HG03521 (cell line): ENCODE measurements at regions not wholly inside any gene's neighbourhood (a gene's known extent, or its start where the extent isn't known, plus 50 kb on each side); places are given as distances from the start of the nearest gene placed in this dataset.

Experiments
- ATAC-seq: cut with Tn5 transposase; IDR thresholded peaks from one replicate; pipeline ENCODE4 v1.9.1; 2021; ENCODE audit warnings: mild to moderate bottlenecking, moderate library complexity; ENCODE audit not compliant: unreplicated experiment

GRCh38 chr10:71042699-71043098 lies 154.3 kb upstream of the PCBD1 start:
- no peak for ATAC-seq

DNA sequence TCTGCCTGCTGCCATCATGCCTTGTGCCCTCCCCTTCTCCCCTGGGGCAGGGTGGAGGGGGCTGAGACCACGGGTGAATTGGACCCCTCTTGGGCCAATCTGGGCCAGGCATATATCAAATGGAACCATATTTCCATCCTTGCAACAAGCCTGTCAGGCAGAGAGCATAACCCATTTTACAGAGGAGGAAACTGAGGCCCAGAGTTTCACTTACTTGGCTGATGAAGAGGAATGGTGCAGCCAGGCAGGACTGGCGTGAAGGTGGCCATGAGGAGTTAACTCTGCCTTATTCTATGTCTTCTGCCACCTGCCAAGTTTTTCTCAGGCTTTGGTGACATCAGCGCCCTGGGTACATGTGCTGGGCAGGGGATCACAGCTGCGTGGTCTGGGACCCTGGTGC lies 155.5 kb upstream of the PCBD1 start:
- ATAC-seq = no peak

DNA sequence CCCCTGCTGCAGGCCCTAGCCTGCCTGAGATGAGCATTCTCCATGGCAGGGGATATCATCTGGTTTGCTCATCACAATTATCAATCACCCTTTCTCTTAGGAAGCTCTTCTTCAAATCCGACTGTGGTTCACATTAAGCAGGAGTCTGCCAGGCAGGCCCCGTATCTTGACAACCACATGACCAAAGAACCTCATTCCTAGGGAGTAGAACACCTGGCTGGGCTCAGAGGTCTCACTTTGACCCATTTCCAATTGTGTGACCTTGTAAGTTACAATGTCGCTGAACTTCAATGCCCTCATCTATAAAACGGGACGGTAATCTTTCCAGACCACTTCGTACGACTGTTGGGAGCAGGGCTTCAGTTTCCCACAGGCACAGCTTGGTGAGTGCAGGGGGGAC lies 156.4 kb upstream of the PCBD1 start:
- no peak for ATAC-seq

- no peak for ATAC-seq
Observed at GRCh38 chr10:71045204-71045809, 156.9 kb upstream of the PCBD1 start.

GRCh38 chr10:71045936-71046335 lies 157.6 kb upstream of the PCBD1 start:
- ATAC-seq = no peak

- no peak for ATAC-seq
Observed at GRCh38 chr10:71046747-71047146, 158.4 kb upstream of the PCBD1 start.

DNA sequence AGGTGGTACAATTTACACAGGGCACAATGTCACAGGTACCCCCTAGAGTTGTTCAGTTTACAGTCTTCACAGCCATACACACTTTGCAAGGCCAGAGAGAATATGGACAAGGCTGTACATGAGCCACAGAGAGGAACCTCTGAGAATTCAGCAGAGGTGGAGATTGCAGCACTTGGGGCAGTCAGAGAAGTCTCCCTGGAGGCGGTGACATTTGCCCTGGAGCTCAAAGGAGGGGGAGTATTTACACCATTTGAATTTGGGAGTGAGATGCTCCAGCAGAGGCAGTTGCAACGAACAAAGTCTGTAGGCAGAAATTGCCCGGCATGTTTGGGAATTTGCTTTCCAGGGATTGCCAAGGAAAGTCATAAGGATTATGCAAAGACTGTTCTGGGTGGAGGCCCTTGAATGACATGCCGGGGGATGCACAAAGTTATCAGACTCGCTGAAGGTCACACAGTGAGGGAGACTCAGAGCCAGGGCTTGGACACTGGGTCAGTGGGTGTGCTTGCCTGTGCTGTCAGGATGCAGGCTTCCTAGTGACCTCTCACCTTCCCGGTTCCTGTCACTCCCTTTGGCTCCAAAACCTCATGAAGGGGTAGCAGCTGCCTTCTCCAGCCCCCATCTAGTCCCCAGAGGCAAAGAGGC lies 160.7 kb upstream of the PCBD1 start:
- ATAC-seq = no peak

DNA sequence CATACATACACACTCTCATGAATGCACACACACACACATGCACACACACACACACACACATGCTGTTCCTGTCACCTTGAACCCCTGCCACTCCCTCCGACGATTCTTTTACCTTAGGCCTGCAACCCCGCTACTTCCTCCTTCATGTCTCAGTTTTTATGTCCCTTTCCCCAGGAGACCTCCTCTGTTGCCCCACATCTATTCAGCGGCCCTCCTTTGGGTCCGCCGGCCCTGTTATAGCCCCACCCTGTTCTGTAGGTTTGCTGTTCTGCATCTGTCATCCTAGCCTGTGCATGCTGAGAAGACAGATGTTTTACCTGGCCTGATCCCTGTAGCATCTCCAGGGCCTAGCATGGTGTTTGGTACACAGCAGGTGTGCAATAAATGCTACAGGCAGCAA lies 161.6 kb upstream of the PCBD1 start:
- ATAC-seq = no peak

- no peak for ATAC-seq
Observed at GRCh38 chr10:71052076-71052660, 160.2 kb upstream of the UNC5B start.

GRCh38 chr10:71052708-71053107 lies 159.7 kb upstream of the UNC5B start:
- no peak for ATAC-seq

- no peak for ATAC-seq
Observed at GRCh38 chr10:71053169-71053895, 159.0 kb upstream of the UNC5B start.

DNA sequence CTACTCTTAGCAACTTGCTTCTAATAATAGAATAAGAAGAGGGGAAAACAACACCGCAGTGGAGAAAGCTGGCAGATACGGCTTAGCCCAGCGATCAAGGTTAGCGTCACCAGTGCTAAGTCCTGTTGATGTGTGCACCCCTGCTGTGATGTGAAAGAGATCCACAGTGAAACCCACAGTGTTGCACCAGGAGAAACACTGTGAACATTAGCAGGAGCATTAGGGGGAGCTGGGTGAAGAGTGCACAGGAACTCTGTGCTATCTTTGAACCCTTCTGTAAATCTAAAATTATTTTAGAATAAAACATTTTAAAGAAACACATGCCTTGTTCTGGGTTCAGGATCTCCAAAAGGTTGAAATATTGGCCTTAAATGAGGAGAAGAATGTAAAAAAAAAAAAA lies 154.1 kb upstream of the UNC5B start:
- no peak for ATAC-seq

GRCh38 chr10:71059054-71059818 lies 153.1 kb upstream of the UNC5B start:
- ATAC-seq = no peak

DNA sequence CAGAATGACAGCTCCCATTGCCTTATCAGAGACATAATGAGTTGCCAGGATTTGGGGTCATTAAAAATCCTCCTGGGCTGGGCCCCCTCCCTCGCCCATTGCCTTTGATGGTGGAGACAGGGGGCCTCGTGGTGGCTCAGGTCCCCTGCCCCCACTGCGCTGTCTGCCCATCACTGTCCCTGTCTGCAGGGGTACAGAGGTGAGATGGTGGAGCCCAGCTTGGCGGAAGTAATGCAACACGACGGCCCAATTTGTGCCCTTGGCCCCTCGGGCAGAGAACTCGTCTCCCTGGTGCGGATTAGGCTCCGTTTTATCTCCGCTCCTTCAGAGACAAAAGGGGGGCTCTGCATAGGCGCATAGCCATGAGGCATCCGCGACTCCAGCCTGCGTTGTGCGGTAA lies 152.4 kb upstream of the UNC5B start:
- no peak for ATAC-seq

- no peak for ATAC-seq
Observed at GRCh38 chr10:71060476-71061426, 151.6 kb upstream of the UNC5B start.

DNA sequence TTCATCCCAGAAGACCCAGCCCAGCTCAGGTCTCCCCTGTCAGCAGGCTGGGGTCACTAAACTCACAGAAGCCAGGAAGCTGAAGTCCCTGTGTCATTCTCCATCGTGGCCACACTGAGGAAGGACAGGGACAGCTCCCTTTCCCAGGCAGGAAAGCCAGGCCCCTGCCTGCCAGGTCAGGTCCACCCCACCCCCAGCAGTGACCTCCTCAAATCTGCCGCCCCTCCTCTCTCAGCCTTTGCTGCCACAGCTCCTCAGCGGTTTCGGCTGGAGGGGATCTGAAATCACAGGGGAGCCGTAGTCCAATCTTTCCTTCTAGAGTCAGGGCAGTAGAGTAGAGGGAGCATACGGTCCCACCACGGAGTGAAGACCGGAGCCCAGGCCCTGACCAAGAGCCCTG lies 150.9 kb upstream of the UNC5B start:
- no peak for ATAC-seq

DNA sequence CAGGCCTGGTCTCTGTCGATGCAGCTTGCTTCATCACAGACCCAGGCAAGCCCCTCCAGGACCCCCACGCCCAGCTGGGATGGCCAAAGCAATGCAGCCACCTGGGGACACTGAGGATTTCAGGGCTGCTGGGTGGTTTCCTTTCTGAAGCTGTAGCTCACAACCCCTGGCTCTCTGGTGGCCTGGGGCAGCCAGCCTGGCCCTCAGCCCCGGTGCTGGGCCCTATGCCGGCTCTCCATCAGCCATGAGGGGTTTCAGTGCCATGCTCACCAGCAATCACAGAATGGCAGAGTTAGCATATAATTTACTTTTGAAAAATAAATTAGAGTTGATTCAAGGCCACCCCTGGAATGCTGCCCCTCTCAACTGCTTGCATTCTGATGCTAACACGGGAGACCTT lies 150.2 kb upstream of the UNC5B start:
- ATAC-seq = no peak

GRCh38 chr10:71063401-71063800 lies 149.0 kb upstream of the UNC5B start:
- ATAC-seq = no peak

GRCh38 chr10:71064413-71065118 lies 147.8 kb upstream of the UNC5B start:
- ATAC-seq = no peak

GRCh38 chr10:71065659-71066058 lies 146.7 kb upstream of the UNC5B start:
- ATAC-seq = no peak
